Endothelial cell (in vitro differentiated cells): ENCODE measurements at regions not wholly inside any gene's neighbourhood (a gene's known extent, or its start where the extent isn't known, plus 50 kb on each side); places are given as distances from the start of the nearest gene placed in this dataset.

Experiments used
- DNase-seq: peaks from one replicate; pipeline ENCODE4 v3.0.0; 2021; ENCODE audit warnings: low spot score
- H3K27ac Mint-ChIP-seq: one replicate; pipeline ENCODE4 v1.8.0; 2021; ENCODE audit warnings: mixed read lengths, inconsistent platforms; ENCODE audit not compliant: unreplicated experiment
- H3K27me3 Mint-ChIP-seq: one replicate; pipeline ENCODE4 v1.8.0; 2021; ENCODE audit warnings: mild to moderate bottlenecking, moderate library complexity, mixed read lengths, inconsistent platforms; ENCODE audit not compliant: unreplicated experiment
- H3K36me3 Mint-ChIP-seq: one replicate; pipeline ENCODE4 v1.8.0; 2021; ENCODE audit warnings: mild to moderate bottlenecking, low read depth, mixed read lengths, inconsistent platforms; ENCODE audit not compliant: unreplicated experiment
- H3K4me1 Mint-ChIP-seq: one replicate; pipeline ENCODE4 v1.8.0; 2021; ENCODE audit warnings: mild to moderate bottlenecking, mixed read lengths, inconsistent platforms; ENCODE audit not compliant: unreplicated experiment
- H3K4me3 Mint-ChIP-seq: one replicate; pipeline ENCODE4 v1.8.0; 2021; ENCODE audit warnings: mild to moderate bottlenecking, mixed read lengths, inconsistent platforms; ENCODE audit not compliant: unreplicated experiment
- H3K9me3 Mint-ChIP-seq: one replicate; pipeline ENCODE4 v1.8.0; 2021; ENCODE audit warnings: mixed read lengths, inconsistent platforms; ENCODE audit not compliant: unreplicated experiment
- TF ChIP-seq, protein P1 (sequence below): fragments of 200-600 bp; sonication (generic); IDR thresholded peaks from one replicate; pipeline ENCODE4 v1.5.0; 2021; ENCODE audit warnings: antibody characterized with exemption; ENCODE audit not compliant: unreplicated experiment

DNA sequence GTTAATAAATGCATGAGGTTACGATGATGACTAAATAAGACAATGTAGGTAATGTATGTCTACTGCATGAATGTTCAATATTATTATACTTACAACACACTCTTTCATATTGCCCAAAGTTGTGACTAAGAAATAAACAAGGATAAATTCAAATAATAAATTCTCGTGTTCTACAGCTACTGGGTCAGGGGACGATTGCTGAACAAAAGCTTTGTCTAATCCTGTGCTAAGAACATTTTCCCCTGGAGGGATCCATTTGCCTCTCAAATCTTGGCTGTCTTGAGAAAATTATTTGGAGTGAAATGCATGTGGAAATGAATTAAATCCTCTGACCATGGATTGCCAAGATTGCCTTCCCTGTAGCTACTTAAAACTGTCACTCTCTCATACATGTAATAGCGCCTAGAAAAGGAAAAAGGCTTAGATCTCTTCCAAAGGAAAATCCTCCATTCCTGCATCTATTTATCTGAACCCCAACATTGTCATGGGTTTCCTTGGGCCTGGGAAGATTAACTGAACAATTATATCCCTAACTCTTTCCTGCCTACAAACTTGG lies 893.8 kb upstream of the ACO1 start:
- DNase-seq = no peak
- Mint-ChIP-seq H3K27me3 (peaks cover 3% of the 10 kb centered on the region), H3K36me3 (no peaks in the 10 kb centered on the region), H3K9me3 (no peaks in the 10 kb centered on the region), H3K4me1 (peaks cover 7% of the 10 kb centered on the region), H3K27ac (no peak overlapping the region), H3K4me3 (no peak overlapping the region)
- TF ChIP-seq, protein P1, sequence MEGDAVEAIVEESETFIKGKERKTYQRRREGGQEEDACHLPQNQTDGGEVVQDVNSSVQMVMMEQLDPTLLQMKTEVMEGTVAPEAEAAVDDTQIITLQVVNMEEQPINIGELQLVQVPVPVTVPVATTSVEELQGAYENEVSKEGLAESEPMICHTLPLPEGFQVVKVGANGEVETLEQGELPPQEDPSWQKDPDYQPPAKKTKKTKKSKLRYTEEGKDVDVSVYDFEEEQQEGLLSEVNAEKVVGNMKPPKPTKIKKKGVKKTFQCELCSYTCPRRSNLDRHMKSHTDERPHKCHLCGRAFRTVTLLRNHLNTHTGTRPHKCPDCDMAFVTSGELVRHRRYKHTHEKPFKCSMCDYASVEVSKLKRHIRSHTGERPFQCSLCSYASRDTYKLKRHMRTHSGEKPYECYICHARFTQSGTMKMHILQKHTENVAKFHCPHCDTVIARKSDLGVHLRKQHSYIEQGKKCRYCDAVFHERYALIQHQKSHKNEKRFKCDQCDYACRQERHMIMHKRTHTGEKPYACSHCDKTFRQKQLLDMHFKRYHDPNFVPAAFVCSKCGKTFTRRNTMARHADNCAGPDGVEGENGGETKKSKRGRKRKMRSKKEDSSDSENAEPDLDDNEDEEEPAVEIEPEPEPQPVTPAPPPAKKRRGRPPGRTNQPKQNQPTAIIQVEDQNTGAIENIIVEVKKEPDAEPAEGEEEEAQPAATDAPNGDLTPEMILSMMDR = no peak

DNA sequence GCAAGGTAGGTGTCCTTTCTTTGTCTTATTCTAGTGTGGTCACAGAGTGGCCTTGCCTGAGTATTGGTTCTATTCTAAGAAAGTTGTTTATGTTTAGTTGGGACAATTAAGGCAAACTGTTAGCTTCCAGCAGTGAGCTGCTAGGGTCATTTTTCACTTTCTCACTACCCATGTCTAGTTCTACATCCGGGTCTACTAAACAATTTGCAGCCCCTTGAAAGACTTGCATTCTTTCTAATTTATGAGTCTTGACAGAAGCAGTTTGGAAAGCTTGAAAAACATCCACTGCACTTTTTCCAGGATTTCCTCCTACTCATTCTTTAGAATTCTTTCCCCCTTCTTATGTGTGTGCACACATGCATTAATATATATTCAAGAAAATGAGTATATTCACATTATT lies 892.2 kb upstream of the ACO1 start:
- TF ChIP-seq, protein P1 = no peak
- no peaks in the 10 kb centered on the region for H3K36me3 Mint-ChIP-seq
- DNase-seq = no peak
- no peak overlapping the region for H3K27ac Mint-ChIP-seq
- no peaks in the 10 kb centered on the region for H3K27me3 Mint-ChIP-seq
- no peak overlapping the region for H3K4me3 Mint-ChIP-seq
- no peaks in the 10 kb centered on the region for H3K9me3 Mint-ChIP-seq
- peaks cover 7% of the 10 kb centered on the region for H3K4me1 Mint-ChIP-seq

DNA sequence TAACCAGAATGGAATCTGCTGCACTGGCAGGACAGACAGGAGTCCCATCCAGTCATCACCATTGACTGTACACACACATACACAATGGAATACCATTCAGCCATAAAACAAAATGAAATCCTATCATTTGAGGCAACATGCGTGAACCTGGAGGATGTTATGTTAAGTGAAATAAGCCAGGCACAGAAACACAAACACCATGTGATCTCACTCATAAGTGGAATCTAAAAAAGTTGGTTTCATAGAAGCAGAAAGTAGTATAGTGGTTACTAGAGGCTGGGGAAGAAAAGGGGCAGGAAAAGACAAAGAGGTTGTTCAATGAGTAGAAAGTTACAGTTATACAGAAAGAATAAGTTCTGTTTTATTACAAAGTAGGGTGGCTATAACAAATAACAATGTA lies 884.0 kb upstream of the ACO1 start:
- Mint-ChIP-seq H3K4me1 (no peaks in the 10 kb centered on the region), H3K4me3 (no peak overlapping the region), H3K9me3 (no peaks in the 10 kb centered on the region), H3K27ac (no peak overlapping the region), H3K27me3 (no peaks in the 10 kb centered on the region), H3K36me3 (no peaks in the 10 kb centered on the region)
- DNase-seq = no peak
- TF ChIP-seq, protein P1 = no peak

DNA sequence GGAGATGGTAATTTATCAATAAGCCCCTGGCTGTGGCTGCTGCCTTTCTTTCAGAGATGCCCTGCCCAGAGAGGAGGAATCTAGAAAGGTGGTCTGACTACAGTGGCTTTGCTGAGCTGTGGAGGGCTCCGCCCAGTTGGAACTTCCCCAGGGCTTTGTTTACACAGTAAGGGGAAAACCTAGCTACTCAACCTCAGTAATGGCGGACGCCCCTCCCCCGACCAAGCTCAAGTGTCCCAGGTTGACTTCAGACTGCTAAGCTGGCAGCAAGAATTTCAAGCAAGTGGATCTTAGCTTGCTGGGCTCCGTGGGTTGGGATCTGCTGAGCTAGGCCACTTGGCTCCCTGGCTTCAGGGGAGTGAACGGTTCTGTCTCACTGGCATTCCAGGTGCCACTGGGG lies 865.4 kb upstream of the ACO1 start:
- H3K36me3 Mint-ChIP-seq = no peaks in the 10 kb centered on the region
- no peak for DNase-seq
- peaks cover 6% of the 10 kb centered on the region for H3K4me1 Mint-ChIP-seq
- H3K27me3 Mint-ChIP-seq = no peaks in the 10 kb centered on the region
- no peaks in the 10 kb centered on the region for H3K9me3 Mint-ChIP-seq
- TF ChIP-seq, protein P1 = no peak
- no peak overlapping the region for H3K27ac Mint-ChIP-seq
- H3K4me3 Mint-ChIP-seq = no peak overlapping the region

DNA sequence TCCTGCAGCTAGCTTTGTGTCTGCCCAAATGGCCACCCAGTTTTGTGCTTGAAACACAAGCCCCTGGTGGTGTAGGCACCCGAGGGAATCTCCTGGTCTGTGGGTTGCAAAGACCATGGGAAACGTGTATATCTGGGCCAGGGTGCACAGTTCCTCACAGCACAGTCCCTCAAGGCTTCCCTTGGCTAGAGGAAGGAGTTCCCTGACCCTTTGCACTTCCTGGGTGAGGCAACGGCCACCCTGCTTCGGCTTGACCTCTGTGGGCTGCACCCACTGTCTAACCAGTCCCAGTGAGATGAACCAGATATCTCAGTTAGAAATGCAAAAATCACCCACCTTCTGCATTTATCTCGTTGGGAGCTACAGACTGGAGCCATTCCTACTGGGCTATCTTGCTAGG lies 865.0 kb upstream of the ACO1 start:
- H3K9me3 Mint-ChIP-seq = no peaks in the 10 kb centered on the region
- H3K4me1 Mint-ChIP-seq = peaks cover 6% of the 10 kb centered on the region
- no peak overlapping the region for H3K4me3 Mint-ChIP-seq
- TF ChIP-seq, protein P1 = no peak
- H3K36me3 Mint-ChIP-seq = no peaks in the 10 kb centered on the region
- no peak for DNase-seq
- H3K27me3 Mint-ChIP-seq = no peaks in the 10 kb centered on the region
- H3K27ac Mint-ChIP-seq = no peak overlapping the region
